ENCODE measurements at regions not wholly inside any gene's neighbourhood (a gene's known extent, or its start where the extent isn't known, plus 50 kb on each side); places are given as distances from the start of the nearest gene placed in this dataset.

DNA sequence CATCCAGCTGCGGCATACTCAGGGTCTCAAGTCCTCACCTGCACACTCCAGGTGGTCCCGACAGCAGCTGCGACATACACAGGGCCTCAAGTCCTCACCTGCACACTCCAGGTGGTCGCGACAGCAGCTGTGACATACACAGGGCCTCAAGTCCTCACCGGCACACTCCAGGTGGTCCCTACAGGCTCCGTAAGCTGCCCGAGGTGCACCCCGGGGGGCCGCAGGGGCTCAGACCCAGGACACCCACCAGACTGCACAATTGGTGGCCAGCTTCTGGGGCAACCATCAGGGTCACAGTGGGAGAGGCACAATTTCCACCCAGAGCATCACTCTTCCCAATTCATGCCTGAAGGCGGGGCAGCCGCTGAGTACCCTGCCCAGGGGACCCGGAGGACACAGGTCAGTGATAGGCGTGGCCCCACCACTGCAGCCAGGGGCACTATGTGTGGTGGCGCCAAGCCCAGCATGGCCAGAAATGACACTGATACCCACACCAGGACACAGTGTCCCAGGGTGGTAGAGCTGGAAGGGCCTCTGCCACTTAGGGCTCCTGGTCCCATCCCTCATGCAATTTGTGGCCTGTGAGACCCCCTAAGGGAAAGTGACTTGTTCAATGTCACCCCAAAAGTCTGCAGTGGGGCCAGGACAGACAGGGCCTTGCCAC is 57.5 kb upstream of the ZNF469 start:
- Histone ChIP-seq H2BK20ac (ENCODE audit: low read depth, low read length, poor library complexity, severe bottlenecking) (no peak overlapping the region), H2AK5ac (ENCODE audit: insufficient read length, low read length) (no peak overlapping the region), H2BK15ac (ENCODE audit: low read depth, low read length) (no peak overlapping the region), H3K79me1 (ENCODE audit: insufficient read depth, low read depth, low read length, poor library complexity, severe bottlenecking) (no peaks in the 10 kb centered on the region), H3K9me3 (ENCODE audit: control insufficient read depth, low read depth, low read length) (no peaks in the 10 kb centered on the region), H3K4ac (ENCODE audit: low read depth, low read length) (no peak overlapping the region), H3K4me2 (ENCODE audit: insufficient read depth, insufficient read length, low read length) (no peak overlapping the region), H3K9ac (ENCODE audit: extremely low read depth, insufficient read length, low read length) (no peak overlapping the region), H3K23ac (ENCODE audit: insufficient read length, low read depth, low read length) (no peak overlapping the region), H3K56ac (ENCODE audit: insufficient read length, low read depth, low read length) (no peak overlapping the region), H3K23me2 (ENCODE audit: insufficient read length, low read depth, low read length, poor library complexity, severe bottlenecking) (no peaks in the 10 kb centered on the region), H4K8ac (replicated peaks; ENCODE audit: insufficient read length, low read depth, low read length) (no peak overlapping the region), H3T11ph (ENCODE audit: low read length) (no peak overlapping the region), H3K18ac (ENCODE audit: insufficient read length, low read depth, low read length) (no peak overlapping the region), H3K27me3 (ENCODE audit: insufficient read depth, low read length) (no peaks in the 10 kb centered on the region), H3K14ac (ENCODE audit: insufficient read depth, low read length) (no peak overlapping the region), H4K91ac (ENCODE audit: insufficient read length, low read depth, low read length) (no peak overlapping the region), H2AFZ (ENCODE audit: low read length) (no peak overlapping the region), H4K20me1 (ENCODE audit: control insufficient read depth, insufficient read depth, insufficient read length) (no peaks in the 10 kb centered on the region), H2BK5ac (ENCODE audit: insufficient read length, low read length) (no peak overlapping the region), H3K27ac (ENCODE audit: insufficient read length, low read depth, low read length) (no peak overlapping the region), H4K5ac (ENCODE audit: insufficient read length, low read depth, low read length) (no peak overlapping the region), H2BK120ac (ENCODE audit: low read depth, low read length, poor library complexity, severe bottlenecking) (no peak overlapping the region), H2BK12ac (ENCODE audit: insufficient read length, low read depth, low read length) (no peak overlapping the region), H3K4me1 (ENCODE audit: insufficient read depth, low read length) (no peaks in the 10 kb centered on the region), H3K79me2 (ENCODE audit: insufficient read depth, low read length) (no peaks in the 10 kb centered on the region)
- H3K4me1 Mint-ChIP-seq, result no peaks in the 10 kb centered on the region
- no peak overlapping the region for H3K4me3 Mint-ChIP-seq
- H3K36me3 Mint-ChIP-seq (ENCODE audit: insufficient read depth in 1 of 3, low read depth in 3 of 3), result no peaks in the 10 kb centered on the region; a peak in 3 of 7 replicates
- DNase-seq, result no peak
- peak overlapping the region in 1 of 3 experiments; percentile 83; a peak in 1 of 7 replicates for H3K27ac Mint-ChIP-seq
- H3K9me3 Mint-ChIP-seq, result peaks cover 6 to 7% of the 10 kb centered on the region in 2 experiments; a peak in 4 of 5 replicates
- no CpG with 5 or more reads among the region's 15 CpGs for WGBS (ENCODE audit: extremely low coverage, insufficient read length, low lambda C conversion rate)
- peaks cover 2% of the 10 kb centered on the region; the same call in 1 of the 2 replicates for H3K27me3 Mint-ChIP-seq (ENCODE audit: low read depth)
- TF ChIP-seq, protein P1, sequence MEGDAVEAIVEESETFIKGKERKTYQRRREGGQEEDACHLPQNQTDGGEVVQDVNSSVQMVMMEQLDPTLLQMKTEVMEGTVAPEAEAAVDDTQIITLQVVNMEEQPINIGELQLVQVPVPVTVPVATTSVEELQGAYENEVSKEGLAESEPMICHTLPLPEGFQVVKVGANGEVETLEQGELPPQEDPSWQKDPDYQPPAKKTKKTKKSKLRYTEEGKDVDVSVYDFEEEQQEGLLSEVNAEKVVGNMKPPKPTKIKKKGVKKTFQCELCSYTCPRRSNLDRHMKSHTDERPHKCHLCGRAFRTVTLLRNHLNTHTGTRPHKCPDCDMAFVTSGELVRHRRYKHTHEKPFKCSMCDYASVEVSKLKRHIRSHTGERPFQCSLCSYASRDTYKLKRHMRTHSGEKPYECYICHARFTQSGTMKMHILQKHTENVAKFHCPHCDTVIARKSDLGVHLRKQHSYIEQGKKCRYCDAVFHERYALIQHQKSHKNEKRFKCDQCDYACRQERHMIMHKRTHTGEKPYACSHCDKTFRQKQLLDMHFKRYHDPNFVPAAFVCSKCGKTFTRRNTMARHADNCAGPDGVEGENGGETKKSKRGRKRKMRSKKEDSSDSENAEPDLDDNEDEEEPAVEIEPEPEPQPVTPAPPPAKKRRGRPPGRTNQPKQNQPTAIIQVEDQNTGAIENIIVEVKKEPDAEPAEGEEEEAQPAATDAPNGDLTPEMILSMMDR (conservative IDR thresholded peaks at IDR 0.05), result no peak

Measured in H9 (cell line).